Astrocyte of the spinal cord (primary cell): ENCODE measurements at regions not wholly inside any gene's neighbourhood (a gene's known extent, or its start where the extent isn't known, plus 50 kb on each side); places are given as distances from the start of the nearest gene placed in this dataset.
"Not testable (repeated sequence)": the region's sequence is repeated elsewhere in the genome, so short reads cannot be mapped to it uniquely, and the experiment has no call there.

Source experiments
- DNase-seq: peaks from one replicate; pipeline ENCODE4 v3.0.0; 2011; ENCODE audit warnings: low read depth, low spot score
- H3K4me3 ChIP-seq: 2 replicates; pipeline ENCODE4 v1.5.1; 2011; ENCODE audit warnings: low read depth, mild to moderate bottlenecking, low read length, moderate library complexity
- CTCF ChIP-seq: IDR thresholded peaks from 2 replicates; pipeline ENCODE4 v1.5.1; 2012; ENCODE audit warnings: low read depth, mild to moderate bottlenecking, low read length, inconsistent platforms
- in situ Hi-C: cut with HindIII; loops from 2 replicates; pipeline ENCODE4 v1.10.0; 2017; ENCODE audit warnings: low sequenced_read_pairs

GRCh38 chr3:147297761-147298350 is 108.5 kb downstream of the ZIC4 start:
- TF ChIP-seq CTCF: no peak
- in situ Hi-C loops: no loop called here
- no peak overlapping the region for H3K4me3 ChIP-seq
- DNase-seq: peak; percentile 48

DNA sequence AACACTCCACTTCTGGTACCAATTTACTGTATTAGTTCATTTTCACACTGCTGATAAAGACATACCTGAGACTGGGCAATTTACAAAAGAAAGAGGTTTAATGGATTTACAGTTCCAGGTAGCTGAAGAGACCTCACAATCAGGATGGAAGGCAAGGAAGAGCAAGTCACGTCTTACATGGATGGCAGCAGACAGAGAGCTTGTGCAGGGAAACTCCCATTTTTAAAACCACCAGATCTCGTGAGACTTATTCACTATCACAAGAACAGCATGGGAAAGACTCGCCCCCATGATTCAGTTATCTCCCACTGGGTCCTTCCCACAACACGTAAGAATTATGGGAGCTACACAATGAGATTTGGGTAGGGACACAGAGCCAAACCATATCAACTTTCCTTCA is 119.0 kb downstream of the ZIC4 start:
- in situ Hi-C loops, H3K4me3 ChIP-seq, DNase-seq: not testable (repeated sequence)

DNA sequence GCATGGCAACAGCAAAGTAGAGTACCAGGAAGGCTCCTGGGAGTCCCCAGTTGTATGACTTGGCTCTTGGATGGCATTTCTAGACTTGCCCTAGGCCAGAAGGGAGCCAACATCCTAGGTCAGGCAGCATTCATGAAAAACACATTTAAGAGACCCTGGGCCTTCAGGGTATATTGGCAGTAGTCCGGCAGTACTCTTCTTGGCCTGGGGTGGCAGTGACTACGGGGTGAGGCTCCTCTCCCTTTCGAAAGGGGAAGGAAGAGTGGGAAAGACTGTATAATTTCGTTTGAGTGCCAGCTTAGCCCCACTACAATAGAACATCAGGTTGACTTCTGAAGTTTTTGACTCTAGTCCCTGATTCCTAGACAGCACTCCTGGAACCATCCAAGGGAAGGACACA is 136.4 kb downstream of the ZIC4 start:
- in situ Hi-C loops: no loop called here
- no peak for DNase-seq
- H3K4me3 ChIP-seq: no peak overlapping the region
- TF ChIP-seq CTCF: no peak

- H3K4me3 ChIP-seq: no peak overlapping the region
- DNase-seq: peak; percentile 24
- TF ChIP-seq CTCF: no peak
- in situ Hi-C loops: no loop called here
These were observed 138.9 kb downstream of the ZIC4 start for GRCh38 chr3:147267434-147267833.

- no peak overlapping the region for H3K4me3 ChIP-seq
- TF ChIP-seq CTCF: no peak
- DNase-seq: no peak
- in situ Hi-C loops: no loop called here
These were observed 148.4 kb downstream of the ZIC4 start for GRCh38 chr3:147257944-147258343.

DNA sequence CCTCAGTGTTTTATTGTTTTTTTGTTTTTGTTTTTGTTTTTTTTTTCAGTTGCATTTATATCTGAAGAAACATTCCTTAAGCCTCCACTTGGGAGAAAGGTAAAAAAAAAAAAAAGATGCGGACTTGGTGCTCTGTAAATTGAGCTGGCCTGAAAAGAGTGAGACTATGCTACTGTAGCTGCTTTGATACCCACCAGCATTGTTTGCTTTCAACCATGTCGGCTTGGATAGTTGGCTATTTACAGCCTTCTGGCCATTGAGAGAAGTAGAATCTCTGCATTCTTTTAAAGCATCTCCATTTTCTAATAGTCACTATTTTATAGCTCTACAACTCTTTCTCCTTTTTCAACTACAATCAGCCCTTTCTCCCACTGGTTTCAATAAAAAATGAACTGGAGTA is 149.6 kb downstream of the ZIC4 start:
- no peak for DNase-seq
- no peak for TF ChIP-seq CTCF
- in situ Hi-C loops: no loop called here
- no peak overlapping the region for H3K4me3 ChIP-seq

GRCh38 chr3:147246906-147247305 is 159.4 kb downstream of the ZIC4 start:
- no peak overlapping the region for H3K4me3 ChIP-seq
- no peak for TF ChIP-seq CTCF
- in situ Hi-C loops: no loop called here
- peak; percentile 8 for DNase-seq

GRCh38 chr3:147245638-147246037 is 160.7 kb downstream of the ZIC4 start:
- DNase-seq, in situ Hi-C loops, H3K4me3 ChIP-seq: not testable (repeated sequence)

- in situ Hi-C loops, DNase-seq, H3K4me3 ChIP-seq: not testable (repeated sequence)
These were observed 161.3 kb downstream of the ZIC4 start for GRCh38 chr3:147245022-147245421.
